WI38 (cell line): ENCODE measurements at regions not wholly inside any gene's neighbourhood (a gene's known extent, or its start where the extent isn't known, plus 50 kb on each side); places are given as distances from the start of the nearest gene placed in this dataset.
"Not testable (repeated sequence)": the region's sequence is repeated elsewhere in the genome, so short reads cannot be mapped to it uniquely, and the experiment has no call there.

Experiments used
- H3K4me3 ChIP-seq: 2 replicates; pipeline ENCODE4 v1.5.1; 2011; ENCODE audit warnings: low read depth, mild to moderate bottlenecking, control low read depth, low read length
- CTCF ChIP-seq: IDR thresholded peaks from 2 replicates; pipeline ENCODE4 v1.5.1; 2012; ENCODE audit warnings: low read depth, mild to moderate bottlenecking, control low read depth, low read length

- no peak for TF ChIP-seq CTCF
These were observed 105.7 kb upstream of the RANBP3L start for GRCh38 chr5:36407396-36407795.

GRCh38 chr5:36409711-36410110 lies 108.0 kb upstream of the RANBP3L start:
- H3K4me3 ChIP-seq = not testable (repeated sequence)

More at GRCh38 chr5:36407396-36407795, 105.7 kb upstream of the RANBP3L start:
- H3K4me3 ChIP-seq = no peak overlapping the region

GRCh38 chr5:36410672-36411071 lies 109.0 kb upstream of the RANBP3L start:
- H3K4me3 ChIP-seq = not testable (repeated sequence)

GRCh38 chr5:36414869-36415282 lies 113.2 kb upstream of the RANBP3L start:
- H3K4me3 ChIP-seq = no peak overlapping the region
- TF ChIP-seq CTCF = no peak; the same call in 1 of the 2 replicates

GRCh38 chr5:36416605-36417004 lies 114.9 kb upstream of the RANBP3L start:
- TF ChIP-seq CTCF = no peak
- H3K4me3 ChIP-seq = no peak overlapping the region

GRCh38 chr5:36417221-36417620 lies 115.5 kb upstream of the RANBP3L start:
- TF ChIP-seq CTCF = no peak
- H3K4me3 ChIP-seq = no peak overlapping the region

GRCh38 chr5:36417668-36418067 lies 116.0 kb upstream of the RANBP3L start:
- no peak overlapping the region for H3K4me3 ChIP-seq
- no peak for TF ChIP-seq CTCF

- H3K4me3 ChIP-seq = no peak overlapping the region
- TF ChIP-seq CTCF = no peak
These were observed 116.7 kb upstream of the RANBP3L start for GRCh38 chr5:36418152-36418979.
